ENCODE measurements at regions not wholly inside any gene's neighbourhood (a gene's known extent, or its start where the extent isn't known, plus 50 kb on each side); places are given as distances from the start of the nearest gene placed in this dataset.
"Not testable (repeated sequence)": the region's sequence is repeated elsewhere in the genome, so short reads cannot be mapped to it uniquely, and the experiment has no call there.

- DNase-seq: no peak
Measured at GRCh38 chr15:70602834-70603560, 160.4 kb downstream of the UACA start.

- no peak for DNase-seq
Measured at GRCh38 chr15:70602281-70602680, 161.1 kb downstream of the UACA start.

- DNase-seq: no peak
Measured at GRCh38 chr15:70597945-70598344, 165.4 kb downstream of the UACA start.

- no peak for DNase-seq
Measured at GRCh38 chr15:70597056-70597603, 166.2 kb downstream of the UACA start.

- DNase-seq: no peak
Measured at GRCh38 chr15:70596354-70597055, 166.9 kb downstream of the UACA start.

- no peak for DNase-seq
Measured at GRCh38 chr15:70593795-70594194, 169.6 kb downstream of the UACA start.

- DNase-seq: no peak
Measured at GRCh38 chr15:70589728-70590127, 173.6 kb downstream of the UACA start.

- no peak for DNase-seq
Measured at GRCh38 chr15:70589221-70589620, 174.1 kb downstream of the UACA start.

- no peak for DNase-seq
Measured at GRCh38 chr15:70588613-70589012, 174.7 kb downstream of the UACA start.

GRCh38 chr15:70587896-70588567 is 175.3 kb downstream of the UACA start:
- no peak for DNase-seq

- DNase-seq: not testable (repeated sequence)
Measured at GRCh38 chr15:70587012-70587634, 176.2 kb downstream of the UACA start.

GRCh38 chr15:70586241-70586640 is 177.1 kb downstream of the UACA start:
- no peak for DNase-seq

GRCh38 chr15:70585707-70586034 is 177.7 kb downstream of the UACA start:
- no peak for DNase-seq

GRCh38 chr15:70584838-70585706 is 178.3 kb downstream of the UACA start:
- DNase-seq: no peak

GRCh38 chr15:70584441-70584837 is 178.9 kb downstream of the UACA start:
- no peak for DNase-seq

- no peak for DNase-seq
Measured at GRCh38 chr15:70583006-70583405, 180.4 kb downstream of the UACA start.

GRCh38 chr15:70582143-70582945 is 181.0 kb downstream of the UACA start:
- DNase-seq: no peak

GRCh38 chr15:70580958-70581357 is 182.4 kb downstream of the UACA start:
- no peak for DNase-seq

GRCh38 chr15:70580286-70580685 is 183.1 kb downstream of the UACA start:
- DNase-seq: no peak

- no peak for DNase-seq
Measured at GRCh38 chr15:70579766-70580165, 183.6 kb downstream of the UACA start.
